ENCODE measurements at regions not wholly inside any gene's neighbourhood (a gene's known extent, or its start where the extent isn't known, plus 50 kb on each side); places are given as distances from the start of the nearest gene placed in this dataset.

- Histone ChIP-seq H3K79me2 (replicated peaks; ENCODE audit: insufficient read depth) (no peaks in the 10 kb centered on the region), H3K36me3 (ENCODE audit: insufficient read depth) (no peaks in the 10 kb centered on the region), H3K9me2 (ENCODE audit: insufficient read depth) (no peaks in the 10 kb centered on the region), H3K27me3 (ENCODE audit: insufficient read depth) (no peaks in the 10 kb centered on the region), H3K4me2 (no peak overlapping the region), H3K4me1 (ENCODE audit: insufficient read depth) (no peaks in the 10 kb centered on the region), H3K4me3 (no peak overlapping the region), H3K27ac (ENCODE audit: low read depth) (no peak overlapping the region), H3F3A (replicated peaks; ENCODE audit: low read depth) (no peaks in the 10 kb centered on the region), H2AFZ (no peak overlapping the region), H4K20me1 (replicated peaks; ENCODE audit: insufficient read depth) (no peaks in the 10 kb centered on the region)
- H3K4me1 Mint-ChIP-seq = no peaks in the 10 kb centered on the region; the same call in 2 of the 3 replicates
- ATAC-seq (no peak), DNase-seq (ENCODE audit: low spot score) (no peak)
- no peak overlapping the region for H3K4me3 Mint-ChIP-seq
- no peaks in the 10 kb centered on the region for H3K36me3 Mint-ChIP-seq (ENCODE audit: low read depth)
- H3K27ac Mint-ChIP-seq = no peak overlapping the region
- TF ChIP-seq CREB1 (CRISPR knock-in tag; IDR thresholded peaks at IDR 0.05; ENCODE audit: low read depth) (no peak), EZH2 (IDR thresholded peaks at IDR 0.05; ENCODE audit: low read depth, unreplicated experiment) (no peak), NANOG (IDR thresholded peaks at IDR 0.05; ENCODE audit: borderline replicate concordance) (no peak), ZNF331 (CRISPR knock-in tag; IDR thresholded peaks at IDR 0.05; ENCODE audit: low read depth) (no peak), ZNF114 (CRISPR knock-in tag; IDR thresholded peaks at IDR 0.05) (no peak), POLR2AphosphoS5 (IDR thresholded peaks at IDR 0.05; ENCODE audit: low read depth) (no peak), ETS1 (IDR thresholded peaks at IDR 0.05) (no peak), CTCF (conservative IDR thresholded peaks at IDR 0.05; ENCODE audit: low read depth in 2 of 2) (no peak), JUNB (IDR thresholded peaks at IDR 0.05; ENCODE audit: unreplicated experiment) (no peak), STAT1 (IDR thresholded peaks at IDR 0.05; ENCODE audit: unreplicated experiment) (no peak), EZH2phosphoT487 (IDR thresholded peaks at IDR 0.05; ENCODE audit: unreplicated experiment) (no peak), REST (IDR thresholded peaks at IDR 0.05; ENCODE audit: unreplicated experiment) (no peak), ZNF462 (CRISPR knock-in tag; IDR thresholded peaks at IDR 0.05) (no peak)
- peaks cover 10% of the 10 kb centered on the region for H3K27me3 Mint-ChIP-seq (ENCODE audit: insufficient read depth, low read depth, poor library complexity)
- 0 out of 3 replicates have a peak, but pooled peaks cover 3% of the 10 kb centered on the region for H3K9me3 Mint-ChIP-seq
Measured at GRCh38 chr9:89863837-89864236, 259.0 kb downstream of the GADD45G start.

All from GM23338 (cell line).